NCI-H524 treated with DMSO at 0.1 percent for 48 hours (cell line): ENCODE measurements at regions not wholly inside any gene's neighbourhood (a gene's known extent, or its start where the extent isn't known, plus 50 kb on each side); places are given as distances from the start of the nearest gene placed in this dataset.

ENCODE experiments used
- DNase-seq: peaks from one replicate; lab custom pipeline; 2025; lab: John Stamatoyannopoulos, UW

DNA sequence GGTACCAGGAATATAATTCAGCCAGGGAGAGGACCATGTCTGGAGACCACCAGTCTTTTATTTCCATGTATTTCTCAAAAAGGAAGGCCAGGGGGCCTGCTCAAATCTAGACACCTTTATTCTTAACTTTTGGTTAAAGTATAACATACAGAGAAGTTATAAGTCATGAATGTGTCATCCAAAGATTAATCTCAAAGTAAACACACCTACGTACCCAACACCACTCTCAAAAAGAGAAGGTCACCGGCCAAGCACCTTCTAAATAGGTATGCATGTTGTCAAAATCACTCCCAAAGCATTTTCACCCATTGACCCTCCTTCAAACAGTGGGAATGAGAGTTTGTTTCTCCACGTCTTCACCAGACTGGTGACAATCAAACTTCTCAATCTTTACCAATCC lies 60.0 kb upstream of the FZD10 start:
- no peak for DNase-seq

DNA sequence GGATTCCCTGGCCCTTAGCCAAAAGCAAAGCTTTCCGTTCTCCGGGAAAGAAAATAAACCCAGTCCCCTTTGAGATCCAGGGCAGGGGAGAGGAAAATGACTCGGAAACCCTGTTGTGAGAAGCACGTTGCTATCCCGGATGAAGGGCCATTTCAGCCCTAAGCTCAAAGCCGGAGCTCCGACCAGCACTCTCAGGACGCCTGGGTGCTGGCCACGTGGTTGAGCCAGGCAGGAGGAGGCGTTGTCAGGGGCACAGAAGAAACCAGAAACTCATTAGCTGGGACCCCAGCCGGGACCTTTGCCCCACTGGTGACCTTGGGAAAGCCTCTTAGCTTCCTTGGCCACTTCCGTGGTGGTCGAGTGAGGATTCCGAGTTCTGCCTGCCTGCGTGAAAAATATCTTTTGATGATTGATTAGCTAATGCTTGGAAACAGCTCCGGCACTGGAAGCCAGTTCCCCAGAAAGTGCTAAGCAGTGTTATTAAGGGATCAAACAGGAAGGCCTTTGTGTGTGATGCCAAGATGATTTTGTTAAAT lies 57.6 kb upstream of the FZD10 start:
- DNase-seq: no peak

DNA sequence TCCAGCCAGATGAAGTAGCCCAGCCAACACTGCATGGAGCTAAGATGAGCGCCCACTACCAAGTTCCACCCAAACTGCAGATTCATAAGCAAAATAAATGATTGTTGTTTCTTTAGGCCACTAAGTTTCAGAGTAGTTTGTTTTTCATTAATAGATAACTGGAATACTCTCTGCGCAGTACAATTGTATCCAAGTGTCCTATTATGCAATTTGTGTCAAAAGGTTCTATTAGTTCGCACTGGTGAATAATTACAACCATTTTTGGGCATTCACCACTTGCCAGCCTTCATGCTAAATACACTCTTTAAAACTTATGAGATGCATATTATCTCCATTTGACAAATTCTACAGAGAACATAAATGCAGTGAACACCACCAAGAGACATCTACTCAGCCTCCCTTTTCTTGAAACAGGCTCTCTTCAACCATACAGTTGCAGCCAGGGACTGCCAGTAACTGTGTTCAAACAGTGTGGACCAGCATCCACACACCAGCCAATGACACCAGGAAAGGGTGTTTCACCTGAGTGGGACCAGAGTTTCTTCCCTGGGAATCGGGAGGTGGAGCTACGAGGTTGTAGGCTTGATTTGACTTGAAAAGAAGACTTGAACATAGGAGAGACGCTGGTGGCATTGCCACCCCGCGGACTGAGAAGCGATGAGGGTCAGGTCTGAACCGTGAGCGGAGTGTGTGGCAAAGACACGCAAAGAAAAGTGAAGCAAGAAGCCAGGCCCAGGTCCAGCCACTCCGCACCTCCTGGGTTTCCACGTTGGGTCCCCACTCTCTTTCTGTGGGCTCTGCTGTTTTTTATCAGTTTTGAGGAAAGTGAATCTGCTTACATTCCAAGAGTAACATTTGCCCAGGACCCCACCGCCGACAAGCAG lies 53.0 kb upstream of the FZD10 start:
- no peak for DNase-seq

DNA sequence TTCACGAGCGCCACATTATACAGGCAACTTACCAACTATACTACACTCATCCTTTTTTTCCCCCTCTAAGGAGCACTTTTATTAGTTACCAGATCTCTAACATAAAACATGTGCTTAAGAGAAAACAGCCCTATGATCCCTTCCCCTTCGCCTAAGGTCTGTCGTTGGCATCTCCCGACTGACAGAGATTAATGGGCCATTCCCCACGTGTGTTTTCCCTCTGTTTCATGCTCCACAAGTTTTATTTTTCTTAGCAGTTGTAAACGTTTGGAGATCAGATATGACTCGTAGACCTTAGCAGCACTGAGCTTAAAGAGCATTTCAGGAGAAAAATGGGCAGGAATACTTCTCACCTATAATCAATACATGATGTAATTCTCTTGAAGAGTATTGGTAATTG lies 51.4 kb upstream of the FZD10 start:
- DNase-seq: no peak

DNA sequence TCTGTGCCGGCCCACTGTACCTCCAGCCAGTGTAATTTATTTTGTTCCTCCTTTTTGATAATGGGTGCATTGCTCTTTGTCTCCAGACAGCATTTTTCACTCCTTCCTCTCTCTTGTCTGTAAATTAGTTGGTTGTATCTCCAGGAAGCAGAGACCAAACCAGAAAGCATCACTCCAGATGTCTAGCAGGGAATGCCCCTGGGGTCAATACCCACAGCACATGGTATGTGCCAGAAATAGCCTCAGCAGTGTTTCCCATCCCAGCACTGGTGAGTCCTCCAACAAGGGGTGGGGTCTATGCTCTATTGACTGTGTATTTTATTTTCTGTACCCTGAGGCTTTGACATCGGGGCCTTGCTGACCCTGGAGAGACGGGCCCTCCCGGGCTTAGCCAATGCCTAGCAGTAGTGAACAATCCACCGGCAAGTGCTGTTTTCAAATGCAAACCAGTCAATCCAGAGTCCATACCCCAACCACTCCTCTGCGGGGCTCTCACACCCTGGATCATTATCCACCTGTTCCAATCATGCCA lies 50.2 kb upstream of the FZD10 start:
- DNase-seq: no peak
